Thoracic aorta (tissue), 2 donors: ENCODE measurements at regions not wholly inside any gene's neighbourhood (a gene's known extent, or its start where the extent isn't known, plus 50 kb on each side); places are given as distances from the start of the nearest gene placed in this dataset.

Source experiments
- ATAC-seq: fragments of 150-250 bp; one replicate; pipeline ENCODE4 v1.8.0; 2017; ENCODE audit warnings: low read depth; ENCODE audit not compliant: insufficient number of reproducible peaks, low FRiP score
- DNase-seq: peaks from one replicate; pipeline ENCODE4 v3.0.0-alpha.2; 2020; ENCODE audit warnings: low spot score
- H3K27ac ChIP-seq, 2 donors: fragments of 200-600 bp; sonication (generic); 1 replicate in 1 of 2; 2 replicates in 1 of 2; pipeline ENCODE4 v1.5.1; 2016; ENCODE audit warnings: mild to moderate bottlenecking in 2 of 2, moderate library complexity in 2 of 2
- H3K27me3 ChIP-seq: fragments of 200-600 bp; sonication (generic); replicated peaks from 2 replicates; pipeline ENCODE4 v1.6.0; 2016; ENCODE audit warnings: mild to moderate bottlenecking; ENCODE audit not compliant: insufficient read depth
- H3K36me3 ChIP-seq: fragments of 200-600 bp; sonication (generic); one replicate; pipeline ENCODE4 v1.5.1; 2016
- H3K4me1 ChIP-seq, 2 donors: fragments of 200-600 bp; sonication (generic); 1 replicate in 1 of 2; 2 replicates in 1 of 2; pipeline versions ENCODE4 v1.5.1 to v1.6.0; 2016; ENCODE audit warnings: low read depth in 2 of 2, mild to moderate bottlenecking in 1 of 2; ENCODE audit not compliant: control insufficient read depth in 1 of 2
- H3K4me3 ChIP-seq: fragments of 200-600 bp; sonication (generic); 2 replicates; pipeline ENCODE4 v1.5.1; 2016; ENCODE audit warnings: mild to moderate bottlenecking
- H3K9me3 ChIP-seq: fragments of 200-600 bp; sonication (generic); 2 replicates; pipeline ENCODE4 v1.5.1; 2016
- TF ChIP-seq, protein P1 (sequence below): fragments of 200-600 bp; sonication (generic); IDR thresholded peaks from one replicate; pipeline ENCODE4 v1.5.1; 2019; ENCODE audit warnings: antibody characterized with exemption

DNA sequence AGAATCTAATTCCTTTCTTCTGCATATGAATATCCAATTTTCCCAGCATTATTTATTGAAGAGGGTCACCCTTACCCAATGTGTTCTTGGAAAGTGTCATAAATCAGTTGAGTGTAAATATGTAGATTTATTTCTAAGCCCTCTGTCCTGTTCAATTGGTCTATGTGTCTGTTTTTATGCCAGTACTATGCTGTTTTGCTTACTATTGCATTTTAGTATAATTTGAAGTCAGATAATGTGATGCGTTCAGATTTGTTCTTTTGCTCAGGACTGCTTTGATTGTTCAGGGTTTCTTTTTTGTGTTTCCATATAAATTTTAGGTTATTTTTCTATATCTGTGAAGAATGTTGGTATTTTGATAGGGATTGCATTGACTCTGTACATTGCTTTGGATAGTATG, 420.4 kb upstream of the MIS18BP1 start:
- ATAC-seq (no peak), DNase-seq (no peak)
- H3K27me3 ChIP-seq = no peaks in the 10 kb centered on the region
- TF ChIP-seq, protein P1, sequence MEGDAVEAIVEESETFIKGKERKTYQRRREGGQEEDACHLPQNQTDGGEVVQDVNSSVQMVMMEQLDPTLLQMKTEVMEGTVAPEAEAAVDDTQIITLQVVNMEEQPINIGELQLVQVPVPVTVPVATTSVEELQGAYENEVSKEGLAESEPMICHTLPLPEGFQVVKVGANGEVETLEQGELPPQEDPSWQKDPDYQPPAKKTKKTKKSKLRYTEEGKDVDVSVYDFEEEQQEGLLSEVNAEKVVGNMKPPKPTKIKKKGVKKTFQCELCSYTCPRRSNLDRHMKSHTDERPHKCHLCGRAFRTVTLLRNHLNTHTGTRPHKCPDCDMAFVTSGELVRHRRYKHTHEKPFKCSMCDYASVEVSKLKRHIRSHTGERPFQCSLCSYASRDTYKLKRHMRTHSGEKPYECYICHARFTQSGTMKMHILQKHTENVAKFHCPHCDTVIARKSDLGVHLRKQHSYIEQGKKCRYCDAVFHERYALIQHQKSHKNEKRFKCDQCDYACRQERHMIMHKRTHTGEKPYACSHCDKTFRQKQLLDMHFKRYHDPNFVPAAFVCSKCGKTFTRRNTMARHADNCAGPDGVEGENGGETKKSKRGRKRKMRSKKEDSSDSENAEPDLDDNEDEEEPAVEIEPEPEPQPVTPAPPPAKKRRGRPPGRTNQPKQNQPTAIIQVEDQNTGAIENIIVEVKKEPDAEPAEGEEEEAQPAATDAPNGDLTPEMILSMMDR = no peak
- H3K4me3 ChIP-seq = no peak overlapping the region
- no peaks in the 10 kb centered on the region for H3K4me1 ChIP-seq
- H3K27ac ChIP-seq = no peak overlapping the region
- H3K36me3 ChIP-seq = no peaks in the 10 kb centered on the region
- no peaks in the 10 kb centered on the region for H3K9me3 ChIP-seq

DNA sequence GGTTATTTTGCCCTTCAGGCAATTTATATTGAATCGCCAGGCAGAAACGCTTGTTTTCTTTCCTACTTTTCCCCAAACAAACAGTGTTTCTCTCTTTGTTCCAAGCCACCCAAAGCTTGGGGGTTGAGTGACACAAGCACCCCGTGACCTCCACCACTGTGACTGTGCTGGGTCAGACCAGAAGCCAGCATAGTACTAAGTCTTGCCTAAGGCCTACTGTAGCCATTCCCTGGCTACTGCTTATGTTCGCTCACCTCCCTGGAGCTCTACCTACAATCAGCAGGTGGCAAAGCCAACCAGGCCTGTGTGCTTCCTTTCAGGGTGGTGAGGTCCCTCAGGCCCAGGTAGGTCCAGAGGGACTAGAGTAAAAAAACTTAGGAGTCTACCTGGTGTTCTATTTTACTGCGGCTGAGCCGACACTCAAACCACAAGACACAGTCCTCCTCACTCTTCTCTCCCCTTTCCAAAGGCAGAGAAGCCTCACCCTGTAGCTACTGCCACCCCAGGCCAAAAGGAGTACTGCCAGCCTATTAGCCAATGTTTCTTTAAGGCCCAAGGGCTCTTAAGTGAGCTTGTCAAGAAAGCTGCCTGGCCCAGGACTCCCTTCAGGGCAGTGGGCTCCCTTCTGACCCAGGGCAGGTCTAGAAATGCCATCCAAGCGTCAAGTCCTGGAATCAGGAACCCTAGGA, 411.8 kb upstream of the MIS18BP1 start:
- no peaks in the 10 kb centered on the region for H3K27me3 ChIP-seq
- H3K4me3 ChIP-seq = no peak overlapping the region
- H3K9me3 ChIP-seq = no peaks in the 10 kb centered on the region
- DNase-seq = no peak
- no peak overlapping the region for H3K27ac ChIP-seq
- H3K4me1 ChIP-seq = no peaks in the 10 kb centered on the region
- no peaks in the 10 kb centered on the region for H3K36me3 ChIP-seq
- TF ChIP-seq, protein P1 = no peak
- ATAC-seq = no peak

DNA sequence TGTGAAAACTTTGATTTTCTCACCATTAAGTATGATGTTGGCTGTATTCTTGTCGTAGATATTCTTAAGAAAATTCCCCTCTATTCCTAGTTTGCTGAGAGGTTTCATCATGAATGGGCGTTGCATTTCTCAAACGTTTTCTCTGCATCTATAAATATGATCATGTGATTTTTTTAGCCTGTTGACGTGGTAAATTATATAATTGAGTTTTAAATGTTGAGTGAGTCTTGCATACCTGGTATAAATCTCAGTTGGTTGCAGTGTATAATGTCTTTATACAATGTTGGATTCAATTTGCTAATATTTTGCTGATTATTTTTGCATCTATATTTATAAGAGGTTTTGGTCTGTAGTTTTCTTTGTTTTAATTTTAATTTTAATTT, 405.9 kb upstream of the MIS18BP1 start:
- TF ChIP-seq, protein P1 = no peak

DNA sequence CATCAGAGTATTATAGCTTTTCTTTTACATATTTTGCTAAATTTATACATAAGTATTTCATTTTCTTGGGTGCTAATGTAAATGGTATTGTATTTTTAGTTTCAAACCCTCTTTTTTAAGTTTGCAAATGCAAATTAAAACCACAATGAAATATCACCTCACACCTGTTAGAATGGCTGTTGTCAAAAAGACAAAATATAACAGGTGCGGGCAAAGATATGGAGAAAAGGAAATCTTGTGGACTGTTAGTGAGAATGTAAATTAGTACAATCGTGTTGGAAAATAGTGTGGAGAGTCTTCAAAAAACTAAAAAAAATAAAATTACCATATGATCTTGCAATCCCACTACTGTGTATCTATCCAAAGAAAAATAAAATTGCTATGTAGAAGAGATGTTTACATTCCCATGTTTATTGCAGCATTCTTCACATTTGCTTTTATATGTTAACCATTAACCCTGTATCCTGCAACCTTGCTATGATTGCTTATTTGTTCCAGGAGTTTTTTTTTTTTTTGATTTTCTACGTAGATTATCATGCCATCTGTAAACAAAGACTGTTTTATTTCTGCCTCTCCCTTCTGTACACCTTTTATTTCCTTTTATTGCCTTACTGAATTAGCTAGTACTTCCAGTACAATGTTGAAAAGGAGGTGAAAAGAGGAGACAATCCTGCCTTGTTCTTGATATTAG, 405.4 kb upstream of the MIS18BP1 start:
- DNase-seq (no peak), ATAC-seq (no peak)
- no peak overlapping the region for H3K4me3 ChIP-seq
- H3K36me3 ChIP-seq = no peaks in the 10 kb centered on the region
- no peaks in the 10 kb centered on the region for H3K9me3 ChIP-seq
- TF ChIP-seq, protein P1 = no peak
- no peaks in the 10 kb centered on the region for H3K4me1 ChIP-seq
- H3K27me3 ChIP-seq = no peaks in the 10 kb centered on the region
- H3K27ac ChIP-seq = no peak overlapping the region

More for the DNA sequence above, 405.9 kb upstream of the MIS18BP1 start:
- Histone ChIP-seq H3K27ac (no peak overlapping the region), H3K9me3 (no peaks in the 10 kb centered on the region), H3K4me1 (no peaks in the 10 kb centered on the region), H3K36me3 (no peaks in the 10 kb centered on the region), H3K4me3 (no peak overlapping the region), H3K27me3 (no peaks in the 10 kb centered on the region)
- DNase-seq = no peak
- ATAC-seq = no peak

DNA sequence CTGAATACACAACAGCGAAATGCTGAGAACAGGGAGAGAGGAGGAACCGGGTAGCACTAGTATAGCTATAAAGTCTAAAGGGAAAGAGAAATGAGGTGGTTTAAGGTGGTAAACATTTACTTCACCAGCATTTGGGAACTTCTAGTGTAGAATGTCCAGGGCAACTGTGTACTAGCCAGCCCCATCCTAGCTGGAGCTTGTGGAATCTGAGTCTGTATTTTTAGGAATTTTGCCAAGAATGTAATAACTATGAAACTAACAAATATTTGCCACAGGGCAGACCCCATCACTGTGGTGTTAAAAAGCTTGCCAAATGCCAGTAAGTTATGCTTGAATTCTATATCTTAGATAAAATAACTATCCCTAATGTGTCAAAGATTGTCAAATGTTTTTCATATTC, 398.9 kb upstream of the MIS18BP1 start:
- Histone ChIP-seq H3K27ac (no peak overlapping the region), H3K4me1 (no peaks in the 10 kb centered on the region), H3K27me3 (no peaks in the 10 kb centered on the region), H3K9me3 (no peaks in the 10 kb centered on the region), H3K36me3 (no peaks in the 10 kb centered on the region), H3K4me3 (no peak overlapping the region)
- DNase-seq (no peak), ATAC-seq (no peak)
- TF ChIP-seq, protein P1 = no peak
